Nephron (organoid): ENCODE measurements at regions not wholly inside any gene's neighbourhood (a gene's known extent, or its start where the extent isn't known, plus 50 kb on each side); places are given as distances from the start of the nearest gene placed in this dataset.
A peak's percentile ranks its signal among the peaks of the same experiment; 100 is the strongest.

Source experiments
- H3K27ac Mint-ChIP-seq, 3 experiments: 2 replicates each; pipeline ENCODE4 v1.8.0; 2020; ENCODE audit warnings: mixed read lengths in 3 of 3, mild to moderate bottlenecking in 2 of 3, moderate library complexity in 1 of 3
- H3K27me3 Mint-ChIP-seq: 2 replicates; pipeline ENCODE4 v1.8.0; 2021; ENCODE audit warnings: low read depth, mild to moderate bottlenecking, moderate library complexity, mixed read lengths
- H3K36me3 Mint-ChIP-seq: 2 replicates; pipeline ENCODE4 v1.8.0; 2020; ENCODE audit warnings: low read depth, mixed read lengths
- H3K4me1 Mint-ChIP-seq: 2 replicates; pipeline ENCODE4 v1.8.0; 2020; ENCODE audit warnings: mixed read lengths
- H3K4me3 Mint-ChIP-seq, 3 experiments: 2 replicates each; pipeline ENCODE4 v1.8.0; 2020; ENCODE audit warnings: mild to moderate bottlenecking in 3 of 3, mixed read lengths in 3 of 3, moderate library complexity in 2 of 3
- H3K9me3 Mint-ChIP-seq: 2 replicates; pipeline ENCODE4 v1.8.0; 2020; ENCODE audit warnings: mixed read lengths
- TF ChIP-seq, protein P1 (sequence below), 3 experiments: fragments of 200-600 bp; sonication (generic); IDR thresholded peaks; one replicate each; pipeline ENCODE4 v1.5.0; 2021; ENCODE audit warnings: antibody characterized with exemption in 3 of 3; ENCODE audit not compliant: unreplicated experiment in 3 of 3

DNA sequence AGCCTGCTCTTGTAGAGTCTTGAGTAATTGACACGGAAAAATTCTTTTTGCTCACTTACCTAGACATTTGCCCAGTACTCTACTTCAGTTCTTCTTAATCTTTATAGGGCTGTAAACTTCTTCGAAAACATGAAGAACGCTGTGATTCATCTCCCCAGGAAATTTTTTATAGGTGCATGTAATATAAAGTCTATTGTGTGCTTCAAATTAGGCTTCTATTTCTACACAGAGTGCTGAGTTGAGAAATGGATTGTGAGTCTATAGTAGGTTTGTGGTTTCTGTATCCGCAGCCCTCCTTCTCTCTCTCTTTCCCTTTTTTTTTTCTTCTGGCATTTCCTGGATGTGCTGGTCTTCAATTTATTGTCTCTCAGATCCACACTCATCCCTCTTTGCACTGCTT is 183.3 kb upstream of the DCBLD2 start:
- no peaks in the 10 kb centered on the region for H3K36me3 Mint-ChIP-seq
- peak overlapping the region in 2 of 3 experiments; percentile 8 to 13 for H3K27ac Mint-ChIP-seq
- no peaks in the 10 kb centered on the region for H3K27me3 Mint-ChIP-seq
- H3K9me3 Mint-ChIP-seq: no peaks in the 10 kb centered on the region
- no peaks in the 10 kb centered on the region for H3K4me1 Mint-ChIP-seq
- H3K4me3 Mint-ChIP-seq: no peak overlapping the region
- TF ChIP-seq, protein P1, sequence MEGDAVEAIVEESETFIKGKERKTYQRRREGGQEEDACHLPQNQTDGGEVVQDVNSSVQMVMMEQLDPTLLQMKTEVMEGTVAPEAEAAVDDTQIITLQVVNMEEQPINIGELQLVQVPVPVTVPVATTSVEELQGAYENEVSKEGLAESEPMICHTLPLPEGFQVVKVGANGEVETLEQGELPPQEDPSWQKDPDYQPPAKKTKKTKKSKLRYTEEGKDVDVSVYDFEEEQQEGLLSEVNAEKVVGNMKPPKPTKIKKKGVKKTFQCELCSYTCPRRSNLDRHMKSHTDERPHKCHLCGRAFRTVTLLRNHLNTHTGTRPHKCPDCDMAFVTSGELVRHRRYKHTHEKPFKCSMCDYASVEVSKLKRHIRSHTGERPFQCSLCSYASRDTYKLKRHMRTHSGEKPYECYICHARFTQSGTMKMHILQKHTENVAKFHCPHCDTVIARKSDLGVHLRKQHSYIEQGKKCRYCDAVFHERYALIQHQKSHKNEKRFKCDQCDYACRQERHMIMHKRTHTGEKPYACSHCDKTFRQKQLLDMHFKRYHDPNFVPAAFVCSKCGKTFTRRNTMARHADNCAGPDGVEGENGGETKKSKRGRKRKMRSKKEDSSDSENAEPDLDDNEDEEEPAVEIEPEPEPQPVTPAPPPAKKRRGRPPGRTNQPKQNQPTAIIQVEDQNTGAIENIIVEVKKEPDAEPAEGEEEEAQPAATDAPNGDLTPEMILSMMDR (IDR thresholded peaks at IDR 0.05; ENCODE audit: unreplicated experiment in 3 of 3): no peak

DNA sequence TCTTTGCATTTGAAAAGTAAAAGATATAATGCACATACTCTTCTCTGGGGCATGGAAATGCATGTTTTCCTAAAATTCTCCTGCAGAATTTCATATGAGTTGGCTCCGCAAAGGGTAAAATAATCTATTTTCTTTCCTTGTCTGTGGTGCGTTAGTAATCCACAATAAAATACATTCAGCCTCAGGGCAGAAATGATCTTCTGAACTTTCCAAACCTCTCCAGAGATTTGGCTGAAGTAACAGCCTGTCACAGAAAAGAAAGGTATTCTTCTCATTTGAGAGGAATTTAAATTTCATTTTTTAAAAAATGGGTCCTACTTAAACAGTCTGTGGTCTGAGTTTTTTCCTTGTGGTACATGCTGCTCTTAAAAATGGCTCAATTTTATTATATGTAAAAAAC is 182.7 kb upstream of the DCBLD2 start:
- Mint-ChIP-seq H3K4me1 (no peaks in the 10 kb centered on the region), H3K36me3 (no peaks in the 10 kb centered on the region), H3K4me3 (no peak overlapping the region), H3K27ac (no peak overlapping the region), H3K27me3 (no peaks in the 10 kb centered on the region), H3K9me3 (no peaks in the 10 kb centered on the region)
- TF ChIP-seq, protein P1 (IDR thresholded peaks at IDR 0.05; ENCODE audit: unreplicated experiment in 3 of 3): no peak

DNA sequence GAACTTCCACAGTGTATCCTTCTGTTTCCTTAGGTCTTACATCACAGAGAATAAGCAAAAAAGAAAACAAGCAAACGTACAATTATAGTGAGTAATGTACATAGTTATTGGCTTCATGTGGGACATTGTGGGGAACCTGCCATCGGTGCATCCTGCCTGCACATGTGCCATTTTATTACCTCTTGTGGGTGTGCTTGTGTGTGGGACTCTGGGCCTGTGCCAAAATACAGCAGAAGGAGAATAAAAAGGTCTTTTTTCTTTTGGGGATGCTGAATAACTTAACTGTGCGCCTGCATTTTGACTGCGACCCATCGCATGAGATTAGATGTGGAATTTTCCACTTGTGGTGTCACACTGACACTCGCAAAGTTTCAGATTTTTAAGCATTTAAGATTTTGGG is 169.6 kb upstream of the DCBLD2 start:
- Mint-ChIP-seq H3K9me3 (peaks cover 5% of the 10 kb centered on the region), H3K4me1 (no peaks in the 10 kb centered on the region), H3K27me3 (peaks cover 13% of the 10 kb centered on the region), H3K4me3 (no peak overlapping the region), H3K36me3 (no peaks in the 10 kb centered on the region), H3K27ac (no peak overlapping the region)
- TF ChIP-seq, protein P1 (IDR thresholded peaks at IDR 0.05; ENCODE audit: unreplicated experiment in 3 of 3): no peak

DNA sequence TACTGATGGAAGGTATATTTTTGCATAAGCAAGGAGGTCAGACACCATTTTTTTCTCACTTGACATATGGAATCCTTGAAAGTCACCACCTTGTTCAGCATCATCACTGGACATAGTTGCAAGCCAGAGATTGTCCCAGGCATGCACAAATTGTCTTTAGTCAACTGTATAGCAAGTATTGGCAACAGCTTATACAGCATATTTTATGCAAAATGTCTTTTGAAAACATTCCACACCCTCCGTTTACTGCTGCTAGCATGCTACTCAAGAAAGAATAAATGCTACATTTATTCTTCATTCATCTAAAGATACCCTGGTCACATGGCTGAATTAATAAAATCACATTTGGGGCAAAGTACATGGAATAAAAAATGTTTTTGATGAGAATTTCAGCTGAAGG is 168.5 kb upstream of the DCBLD2 start:
- Mint-ChIP-seq H3K4me3 (no peak overlapping the region), H3K9me3 (peaks cover 5% of the 10 kb centered on the region), H3K4me1 (no peaks in the 10 kb centered on the region), H3K36me3 (no peaks in the 10 kb centered on the region), H3K27me3 (peaks cover 13% of the 10 kb centered on the region), H3K27ac (no peak overlapping the region)
- TF ChIP-seq, protein P1 (IDR thresholded peaks at IDR 0.05; ENCODE audit: unreplicated experiment in 3 of 3): no peak

DNA sequence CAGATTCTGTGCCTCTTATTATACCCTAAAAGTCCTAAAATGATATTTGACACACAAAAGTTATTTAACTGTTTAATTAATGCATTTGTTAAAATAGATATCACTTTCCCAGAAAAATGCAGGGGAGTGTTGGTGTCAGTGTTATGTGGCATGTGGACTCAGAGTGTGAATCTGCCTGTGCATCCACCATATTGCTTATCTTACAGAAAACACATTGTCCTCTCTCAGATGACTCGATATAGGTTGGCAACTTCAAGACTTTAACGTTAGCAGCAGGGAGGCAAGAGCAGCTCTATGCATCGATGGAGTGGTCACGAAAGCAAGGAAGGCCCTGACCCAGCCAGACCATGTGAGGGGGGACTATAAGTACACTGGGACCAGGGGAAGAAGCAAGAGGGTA is 165.4 kb upstream of the DCBLD2 start:
- no peak overlapping the region for H3K27ac Mint-ChIP-seq
- no peaks in the 10 kb centered on the region for H3K4me1 Mint-ChIP-seq
- no peaks in the 10 kb centered on the region for H3K36me3 Mint-ChIP-seq
- H3K27me3 Mint-ChIP-seq: peaks cover 11% of the 10 kb centered on the region
- TF ChIP-seq, protein P1 (IDR thresholded peaks at IDR 0.05; ENCODE audit: unreplicated experiment in 3 of 3): no peak
- H3K9me3 Mint-ChIP-seq: peaks cover 2% of the 10 kb centered on the region
- no peak overlapping the region for H3K4me3 Mint-ChIP-seq

DNA sequence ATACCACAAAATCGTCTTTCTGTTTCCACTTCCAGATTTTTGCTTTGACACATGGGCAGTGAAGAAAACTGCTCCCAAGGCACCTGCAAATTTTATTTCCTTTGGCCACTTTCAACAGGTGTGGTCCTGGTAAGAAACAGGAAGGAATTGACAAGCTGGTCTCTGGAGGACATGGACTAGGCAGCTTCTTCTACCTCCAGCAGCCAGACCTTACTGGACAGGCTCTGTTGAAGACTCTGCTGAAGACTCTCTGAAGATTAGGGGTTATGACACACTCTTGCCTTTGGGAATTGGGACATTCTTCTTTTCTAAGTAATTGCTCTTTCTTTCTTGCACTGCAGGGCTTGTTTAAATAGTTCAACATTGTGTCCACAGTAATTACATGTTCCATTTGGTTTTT is 147.7 kb upstream of the DCBLD2 start:
- H3K4me3 Mint-ChIP-seq: no peak overlapping the region
- no peaks in the 10 kb centered on the region for H3K4me1 Mint-ChIP-seq
- H3K9me3 Mint-ChIP-seq: no peaks in the 10 kb centered on the region
- no peaks in the 10 kb centered on the region for H3K27me3 Mint-ChIP-seq
- TF ChIP-seq, protein P1 (IDR thresholded peaks at IDR 0.05; ENCODE audit: unreplicated experiment in 3 of 3): no peak
- H3K27ac Mint-ChIP-seq: no peak overlapping the region
- no peaks in the 10 kb centered on the region for H3K36me3 Mint-ChIP-seq
